Right lobe of liver (tissue), 6 donors: ENCODE measurements at regions not wholly inside any gene's neighbourhood (a gene's known extent, or its start where the extent isn't known, plus 50 kb on each side); places are given as distances from the start of the nearest gene placed in this dataset.

Experiments used
- ATAC-seq, 4 donors: fragments of 200-7000 bp; cut with Tn5 transposase; one replicate each; pipeline ENCODE4 v1.9.1; 2020; ENCODE audit warnings: mild to moderate bottlenecking in 4 of 4, moderate library complexity in 4 of 4
- DNase-seq, 3 donors: peaks; one replicate each; pipeline ENCODE4 v3.0.0-alpha.2; 2020
- H3K27ac ChIP-seq, 3 donors: fragments of 200-600 bp; one replicate each; pipeline ENCODE4 v1.8.0; 2022
- H3K27me3 ChIP-seq, 2 donors: fragments of 200-600 bp; one replicate each; pipeline ENCODE4 v1.8.0; 2022
- H3K36me3 ChIP-seq, 4 donors: fragments of 200-600 bp; sonication (generic) in 1 of 4; one replicate each; pipeline versions ENCODE4 v1.5.1 to v1.8.0; 2017 to 2022; ENCODE audit warnings: control low read depth in 1 of 4
- H3K4me1 ChIP-seq, 4 donors: fragments of 200-600 bp; sonication (generic) in 1 of 4; one replicate each; pipeline versions ENCODE4 v1.5.1 to v1.8.0; 2017 to 2022; ENCODE audit warnings: control low read depth in 1 of 4
- H3K4me3 ChIP-seq, 3 donors: fragments of 200-600 bp; one replicate each; pipeline ENCODE4 v1.8.0; 2022
- H3K9me3 ChIP-seq, 4 donors: fragments of 200-600 bp; sonication (generic) in 1 of 4; one replicate each; pipeline versions ENCODE4 v1.5.1 to v1.8.0; 2017 to 2022; ENCODE audit warnings: control low read depth in 1 of 4
- POLR2A ChIP-seq: fragments of 450-650 bp; IDR thresholded peaks from one replicate; pipeline ENCODE4 v1.6.1; 2017; ENCODE audit warnings: antibody characterized with exemption, mild to moderate bottlenecking
- WGBS: methylation state at CpG from one replicate; pipeline ENCODE4 v1.1.6; 2018; ENCODE audit warnings: low coverage, low lambda C conversion rate; ENCODE audit not compliant: insufficient coverage; ENCODE audit errors: missing lambda C conversion rate; 5-methylcytosine and 5-hydroxymethylcytosine counted together
- intact Hi-C, 2 donors: fragments of 100-400 bp; cut with DNase I; formaldehyde crosslinking; loops; one replicate each; pipeline versions ENCODE4 v1.11.2 to v1.14.1; 2022
- TF ChIP-seq, protein P1 (sequence below), 4 donors: fragments of 200-600 bp in 3 of 4; fragments of 450-650 bp in 1 of 4; IDR thresholded peaks; one replicate each; pipeline versions ENCODE4 v1.5.1 to v1.8.0; 2016 to 2022; ENCODE audit warnings: antibody characterized with exemption in 4 of 4, mild to moderate bottlenecking in 2 of 4
- donor health status: DM: no; HTN: yes; CAD: no.
- donor health status: DM: no; HTN: no; CAD: no.
- donor health status: DM: no; HTN: no; CAD: no.
- donor health status: DM: no; HTN: yes; CAD: no.
- donor health status: DM: no; HTN: yes; CAD: no.

GRCh38 chr10:126842836-126843235 is 62.4 kb upstream of the DOCK1 start:
- Histone ChIP-seq H3K4me3 (no peak overlapping the region), H3K36me3 (no peaks in the 10 kb centered on the region), H3K4me1 (no peaks in the 10 kb centered on the region), H3K9me3 (no peaks in the 10 kb centered on the region), H3K27ac (no peak overlapping the region), H3K27me3 (no peaks in the 10 kb centered on the region)
- 41% methylated on average over 5 of the region's 10 CpGs for WGBS
- TF ChIP-seq, protein P1, sequence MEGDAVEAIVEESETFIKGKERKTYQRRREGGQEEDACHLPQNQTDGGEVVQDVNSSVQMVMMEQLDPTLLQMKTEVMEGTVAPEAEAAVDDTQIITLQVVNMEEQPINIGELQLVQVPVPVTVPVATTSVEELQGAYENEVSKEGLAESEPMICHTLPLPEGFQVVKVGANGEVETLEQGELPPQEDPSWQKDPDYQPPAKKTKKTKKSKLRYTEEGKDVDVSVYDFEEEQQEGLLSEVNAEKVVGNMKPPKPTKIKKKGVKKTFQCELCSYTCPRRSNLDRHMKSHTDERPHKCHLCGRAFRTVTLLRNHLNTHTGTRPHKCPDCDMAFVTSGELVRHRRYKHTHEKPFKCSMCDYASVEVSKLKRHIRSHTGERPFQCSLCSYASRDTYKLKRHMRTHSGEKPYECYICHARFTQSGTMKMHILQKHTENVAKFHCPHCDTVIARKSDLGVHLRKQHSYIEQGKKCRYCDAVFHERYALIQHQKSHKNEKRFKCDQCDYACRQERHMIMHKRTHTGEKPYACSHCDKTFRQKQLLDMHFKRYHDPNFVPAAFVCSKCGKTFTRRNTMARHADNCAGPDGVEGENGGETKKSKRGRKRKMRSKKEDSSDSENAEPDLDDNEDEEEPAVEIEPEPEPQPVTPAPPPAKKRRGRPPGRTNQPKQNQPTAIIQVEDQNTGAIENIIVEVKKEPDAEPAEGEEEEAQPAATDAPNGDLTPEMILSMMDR (IDR thresholded peaks at IDR 0.05), result no peak
- TF ChIP-seq POLR2A, result no peak
- DNase-seq, result no peak
- ATAC-seq, result no peak
- intact Hi-C loops, result no loop called here

- H3K27ac ChIP-seq, result no peak overlapping the region
- no peaks in the 10 kb centered on the region for H3K36me3 ChIP-seq
- H3K27me3 ChIP-seq, result no peaks in the 10 kb centered on the region
- no peak for DNase-seq
- intact Hi-C loops, result no loop called here
- WGBS, result 61% methylated on average over 7 of the region's 8 CpGs
- H3K4me1 ChIP-seq, result no peaks in the 10 kb centered on the region
- no peak for ATAC-seq
- TF ChIP-seq, protein P1 (IDR thresholded peaks at IDR 0.05), result no peak
- no peak for TF ChIP-seq POLR2A
- H3K4me3 ChIP-seq, result no peak overlapping the region
- no peaks in the 10 kb centered on the region for H3K9me3 ChIP-seq
Observed at GRCh38 chr10:126843299-126843934, 61.8 kb upstream of the DOCK1 start.

- Histone ChIP-seq H3K36me3 (no peaks in the 10 kb centered on the region), H3K4me3 (no peak overlapping the region), H3K9me3 (no peaks in the 10 kb centered on the region), H3K27ac (no peak overlapping the region), H3K27me3 (no peaks in the 10 kb centered on the region), H3K4me1 (no peaks in the 10 kb centered on the region)
- no peak for ATAC-seq
- WGBS, result 32% methylated on average over 4 of the region's 6 CpGs
- no peak for DNase-seq
- intact Hi-C loops, result no loop called here
- no peak for TF ChIP-seq POLR2A
- TF ChIP-seq, protein P1 (IDR thresholded peaks at IDR 0.05), result no peak
Observed at GRCh38 chr10:126844406-126844805, 60.8 kb upstream of the DOCK1 start.

DNA sequence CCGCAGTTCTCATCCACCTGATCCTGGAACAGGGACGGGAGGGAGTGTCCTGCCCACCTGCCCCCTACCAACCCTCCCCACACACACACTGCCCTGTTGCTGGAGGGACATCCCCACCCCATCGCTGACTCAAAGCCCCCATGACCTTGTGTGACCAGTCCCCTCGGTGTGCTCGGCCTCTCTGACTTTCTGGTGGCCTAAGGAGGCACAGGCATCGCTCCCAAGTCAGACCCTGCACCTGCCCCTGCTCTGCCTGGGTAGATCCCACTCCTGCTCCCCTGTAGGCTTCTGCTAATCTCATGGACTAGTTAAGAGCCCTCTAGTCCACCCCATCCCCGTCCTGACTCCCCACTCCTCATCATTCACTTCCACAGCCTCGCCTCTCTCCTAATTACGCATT is 58.8 kb upstream of the DOCK1 start:
- ATAC-seq (no peak), DNase-seq (no peak)
- TF ChIP-seq, protein P1 (IDR thresholded peaks at IDR 0.05), result no peak
- TF ChIP-seq POLR2A, result no peak
- H3K27me3 ChIP-seq, result no peaks in the 10 kb centered on the region
- H3K9me3 ChIP-seq, result no peaks in the 10 kb centered on the region
- no peak overlapping the region for H3K27ac ChIP-seq
- H3K4me1 ChIP-seq, result no peaks in the 10 kb centered on the region
- WGBS, result 77% methylated on average over 3 of the region's 9 CpGs
- H3K36me3 ChIP-seq, result no peaks in the 10 kb centered on the region
- intact Hi-C loops, result no loop called here
- H3K4me3 ChIP-seq, result no peak overlapping the region

GRCh38 chr10:126846959-126847358 is 58.3 kb upstream of the DOCK1 start:
- ATAC-seq (no peak), DNase-seq (no peak)
- Histone ChIP-seq H3K4me3 (no peak overlapping the region), H3K27me3 (no peaks in the 10 kb centered on the region), H3K27ac (no peak overlapping the region), H3K36me3 (no peaks in the 10 kb centered on the region), H3K4me1 (no peaks in the 10 kb centered on the region), H3K9me3 (no peaks in the 10 kb centered on the region)
- intact Hi-C loops, result no loop called here
- WGBS, result 83% methylated on average over 2 of the region's 2 CpGs
- TF ChIP-seq POLR2A, result no peak
- TF ChIP-seq, protein P1 (IDR thresholded peaks at IDR 0.05), result no peak
